BJ (cell line): ENCODE measurements at regions not wholly inside any gene's neighbourhood (a gene's known extent, or its start where the extent isn't known, plus 50 kb on each side); places are given as distances from the start of the nearest gene placed in this dataset.

Source experiments
- CTCF ChIA-PET: fragments of 350-600 bp; formaldehyde crosslinking; extraction: SDS; loops from one replicate; lab custom pipeline; 2021; ENCODE audit warnings: antibody characterized with exemption, inconsistent platforms; lab: Yijun Ruan, JAX
- POLR2A ChIA-PET: fragments of 300-600 bp; sonication (Branson Sonifier 250); formaldehyde crosslinking; extraction: SDS; loops from one replicate; lab custom pipeline; 2021; ENCODE audit warnings: antibody characterized with exemption; lab: Charles Lee
- DNase-seq: peaks from one replicate; pipeline ENCODE4 v3.0.0-alpha.2; 2011; ENCODE audit warnings: low read depth
- H3K27me3 ChIP-seq: 2 replicates; pipeline ENCODE4 v1.6.0; 2011; ENCODE audit warnings: low read length; ENCODE audit not compliant: control insufficient read depth, insufficient read depth
- H3K36me3 ChIP-seq: 2 replicates; pipeline ENCODE4 v1.5.1; 2011; ENCODE audit warnings: low read length; ENCODE audit not compliant: control insufficient read depth, insufficient read depth
- H3K4me3 ChIP-seq: 2 replicates; pipeline ENCODE4 v1.5.1; 2011; ENCODE audit warnings: low read depth, mild to moderate bottlenecking, control low read depth, low read length
- CTCF ChIP-seq: IDR thresholded peaks from 2 replicates; pipeline ENCODE4 v1.5.1; 2011; ENCODE audit warnings: low read depth, mild to moderate bottlenecking, control low read depth, inconsistent platforms, low read length, moderate library complexity; ENCODE audit not compliant: insufficient read depth

GRCh38 chr13:56713656-56714055 is 427.1 kb upstream of the PRR20A start:
- no peaks in the 10 kb centered on the region for H3K36me3 ChIP-seq
- H3K4me3 ChIP-seq = no peak overlapping the region
- ChIA-PET POLR2A (no interaction called here), CTCF (no interaction called here)
- TF ChIP-seq CTCF = no peak
- H3K27me3 ChIP-seq = no peaks in the 10 kb centered on the region
- no peak for DNase-seq

GRCh38 chr13:56718791-56719190 is 421.9 kb upstream of the PRR20A start:
- DNase-seq = no peak
- Histone ChIP-seq H3K4me3 (no peak overlapping the region), H3K27me3 (no peaks in the 10 kb centered on the region), H3K36me3 (no peaks in the 10 kb centered on the region)
- ChIA-PET POLR2A (no interaction called here), CTCF (no interaction called here)
- TF ChIP-seq CTCF = no peak

GRCh38 chr13:56720841-56721240 is 419.9 kb upstream of the PRR20A start:
- TF ChIP-seq CTCF = no peak
- ChIA-PET POLR2A (no interaction called here), CTCF (no interaction called here)
- H3K36me3 ChIP-seq = no peaks in the 10 kb centered on the region
- no peak overlapping the region for H3K4me3 ChIP-seq
- no peaks in the 10 kb centered on the region for H3K27me3 ChIP-seq
- no peak for DNase-seq

- DNase-seq = no peak
- TF ChIP-seq CTCF = no peak
- POLR2A ChIA-PET = no interaction called here
- H3K36me3 ChIP-seq = no peaks in the 10 kb centered on the region
- H3K4me3 ChIP-seq = no peak overlapping the region
- CTCF ChIA-PET = no interaction called here
- no peaks in the 10 kb centered on the region for H3K27me3 ChIP-seq
Measured at GRCh38 chr13:56735537-56735942, 405.2 kb upstream of the PRR20A start.

GRCh38 chr13:56736966-56737365 is 403.8 kb upstream of the PRR20A start:
- Histone ChIP-seq H3K4me3 (no peak overlapping the region), H3K27me3 (no peaks in the 10 kb centered on the region), H3K36me3 (no peaks in the 10 kb centered on the region)
- TF ChIP-seq CTCF = no peak
- no peak for DNase-seq
- ChIA-PET POLR2A (no interaction called here), CTCF (no interaction called here)
